ENCODE measurements at regions not wholly inside any gene's neighbourhood (a gene's known extent, or its start where the extent isn't known, plus 50 kb on each side); places are given as distances from the start of the nearest gene placed in this dataset.

DNA sequence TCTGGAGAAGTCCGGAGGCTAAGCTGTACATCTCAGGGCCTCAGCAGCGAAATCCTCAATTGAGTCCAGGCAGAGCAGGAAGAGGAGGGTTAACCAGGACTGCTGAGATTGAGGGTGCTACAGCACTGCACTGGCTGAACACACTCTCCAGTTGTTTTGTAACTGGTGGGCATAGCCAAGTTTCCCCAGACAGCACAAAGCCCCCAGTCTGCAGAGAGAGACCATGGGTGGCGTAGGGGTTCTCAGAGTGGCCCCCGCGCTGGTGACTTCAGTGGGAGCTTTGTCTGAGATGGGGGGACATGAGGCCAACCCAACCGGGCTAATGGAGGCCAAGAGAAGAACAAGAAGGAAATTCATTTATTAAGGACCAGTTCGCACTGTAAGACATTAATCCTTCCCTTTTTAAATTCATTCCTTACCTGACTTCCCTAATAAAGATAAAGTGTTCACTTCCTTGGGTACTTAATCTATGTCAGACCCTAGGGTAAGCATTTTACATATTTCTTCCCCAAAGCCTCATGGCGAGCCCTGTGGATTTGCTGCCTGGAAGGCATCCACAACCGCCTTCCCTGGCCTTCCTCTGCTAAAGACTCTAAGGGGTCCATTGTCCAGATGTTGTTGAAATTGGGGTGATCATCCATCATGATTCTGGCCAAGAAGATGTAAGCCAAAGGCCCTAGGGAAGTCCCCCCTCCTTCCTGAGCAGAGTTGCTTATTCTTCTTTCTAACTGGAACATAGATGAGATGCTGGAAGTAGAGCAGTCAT is 121.4 kb upstream of the CHST15 start (continued):
- TF ChIP-seq TEAD1 (CRISPR knock-in tag; IDR thresholded peaks at IDR 0.05) (no peak), NFATC4 (CRISPR knock-in tag; IDR thresholded peaks at IDR 0.05) (no peak), EMX1 (CRISPR knock-in tag; IDR thresholded peaks at IDR 0.05) (no peak), ZNF138 (CRISPR knock-in tag; conservative IDR thresholded peaks at IDR 0.05) (no peak), ZNF396 (CRISPR knock-in tag; IDR thresholded peaks at IDR 0.05; ENCODE audit: borderline replicate concordance) (no peak), ZNF219 (CRISPR knock-in tag; IDR thresholded peaks at IDR 0.05; ENCODE audit: borderline replicate concordance) (no peak), CREB1 (CRISPR knock-in tag; IDR thresholded peaks at IDR 0.05) (no peak), KAT7 (CRISPR knock-in tag; IDR thresholded peaks at IDR 0.05; ENCODE audit: borderline replicate concordance) (no peak), ATF1 (CRISPR knock-in tag; IDR thresholded peaks at IDR 0.05) (no peak), SP1 (CRISPR knock-in tag; conservative IDR thresholded peaks at IDR 0.05) (no peak)
- TF ChIP-seq, protein P1, sequence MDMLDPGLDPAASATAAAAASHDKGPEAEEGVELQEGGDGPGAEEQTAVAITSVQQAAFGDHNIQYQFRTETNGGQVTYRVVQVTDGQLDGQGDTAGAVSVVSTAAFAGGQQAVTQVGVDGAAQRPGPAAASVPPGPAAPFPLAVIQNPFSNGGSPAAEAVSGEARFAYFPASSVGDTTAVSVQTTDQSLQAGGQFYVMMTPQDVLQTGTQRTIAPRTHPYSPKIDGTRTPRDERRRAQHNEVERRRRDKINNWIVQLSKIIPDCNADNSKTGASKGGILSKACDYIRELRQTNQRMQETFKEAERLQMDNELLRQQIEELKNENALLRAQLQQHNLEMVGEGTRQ (CRISPR knock-in tag; IDR thresholded peaks at IDR 0.05): no peak

DNA sequence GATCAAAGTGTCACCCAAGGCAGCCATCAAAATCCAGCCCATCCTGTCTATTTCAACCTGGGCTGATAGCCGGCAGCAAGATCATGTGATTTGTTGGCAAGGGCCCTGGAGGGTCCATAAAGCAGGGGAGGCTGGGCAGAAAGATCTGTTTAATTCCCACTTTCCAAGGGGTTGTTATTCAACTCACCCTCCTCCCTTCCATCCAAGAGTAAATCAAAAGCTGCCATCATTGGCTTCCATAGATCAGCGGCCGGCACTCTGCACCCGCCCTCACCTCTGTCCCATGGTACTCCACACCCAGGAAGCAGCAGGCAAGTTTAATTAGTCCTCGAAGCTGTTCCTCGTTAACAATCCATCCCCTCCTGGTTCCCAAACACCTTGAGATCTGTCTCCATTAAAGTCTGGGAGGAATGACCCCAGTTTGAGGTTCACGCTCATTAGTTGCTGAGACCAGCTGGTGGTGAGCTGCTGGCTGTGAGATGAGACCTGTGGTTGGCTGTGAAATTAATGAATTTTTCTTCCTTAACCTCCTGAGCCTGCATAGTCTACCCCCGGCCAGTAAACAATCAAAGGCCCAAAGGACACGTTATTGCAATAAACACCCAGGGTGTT is 120.6 kb upstream of the CHST15 start:
- ATAC-seq (no peak), DNase-seq (ENCODE audit: low spot score) (no peak)
- CTCF ChIA-PET: no interaction called here
- POLR2A ChIA-PET: no interaction called here
- H3K27me3 Mint-ChIP-seq (ENCODE audit: low read depth): no peaks in the 10 kb centered on the region; the same call in 1 of the 2 replicates
- no peak overlapping the region for H3K4me3 Mint-ChIP-seq
- H3K4me1 Mint-ChIP-seq: no peaks in the 10 kb centered on the region
- no peak overlapping the region for H3K27ac Mint-ChIP-seq
- H3K36me3 Mint-ChIP-seq: no peaks in the 10 kb centered on the region
- H3K9me3 Mint-ChIP-seq: peaks cover 17% of the 10 kb centered on the region
- TF ChIP-seq GABPB1 (CRISPR knock-in tag; IDR thresholded peaks at IDR 0.05) (no peak), ELF4 (CRISPR knock-in tag; IDR thresholded peaks at IDR 0.05; ENCODE audit: low read depth) (no peak), ZNF263 (CRISPR knock-in tag; IDR thresholded peaks at IDR 0.05; ENCODE audit: low read depth) (no peak), FOXP1 (CRISPR knock-in tag; IDR thresholded peaks at IDR 0.05; ENCODE audit: borderline replicate concordance) (no peak), TP53 (CRISPR knock-in tag; IDR thresholded peaks at IDR 0.05) (no peak), RELA (CRISPR knock-in tag; IDR thresholded peaks at IDR 0.05; ENCODE audit: borderline replicate concordance) (no peak), ZNF317 (CRISPR knock-in tag; IDR thresholded peaks at IDR 0.05; ENCODE audit: borderline replicate concordance, low read depth) (no peak), PRRX2 (CRISPR knock-in tag; IDR thresholded peaks at IDR 0.05) (no peak)
- TF ChIP-seq, protein P2, sequence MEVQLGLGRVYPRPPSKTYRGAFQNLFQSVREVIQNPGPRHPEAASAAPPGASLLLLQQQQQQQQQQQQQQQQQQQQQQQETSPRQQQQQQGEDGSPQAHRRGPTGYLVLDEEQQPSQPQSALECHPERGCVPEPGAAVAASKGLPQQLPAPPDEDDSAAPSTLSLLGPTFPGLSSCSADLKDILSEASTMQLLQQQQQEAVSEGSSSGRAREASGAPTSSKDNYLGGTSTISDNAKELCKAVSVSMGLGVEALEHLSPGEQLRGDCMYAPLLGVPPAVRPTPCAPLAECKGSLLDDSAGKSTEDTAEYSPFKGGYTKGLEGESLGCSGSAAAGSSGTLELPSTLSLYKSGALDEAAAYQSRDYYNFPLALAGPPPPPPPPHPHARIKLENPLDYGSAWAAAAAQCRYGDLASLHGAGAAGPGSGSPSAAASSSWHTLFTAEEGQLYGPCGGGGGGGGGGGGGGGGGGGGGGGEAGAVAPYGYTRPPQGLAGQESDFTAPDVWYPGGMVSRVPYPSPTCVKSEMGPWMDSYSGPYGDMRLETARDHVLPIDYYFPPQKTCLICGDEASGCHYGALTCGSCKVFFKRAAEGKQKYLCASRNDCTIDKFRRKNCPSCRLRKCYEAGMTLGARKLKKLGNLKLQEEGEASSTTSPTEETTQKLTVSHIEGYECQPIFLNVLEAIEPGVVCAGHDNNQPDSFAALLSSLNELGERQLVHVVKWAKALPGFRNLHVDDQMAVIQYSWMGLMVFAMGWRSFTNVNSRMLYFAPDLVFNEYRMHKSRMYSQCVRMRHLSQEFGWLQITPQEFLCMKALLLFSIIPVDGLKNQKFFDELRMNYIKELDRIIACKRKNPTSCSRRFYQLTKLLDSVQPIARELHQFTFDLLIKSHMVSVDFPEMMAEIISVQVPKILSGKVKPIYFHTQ (CRISPR knock-in tag; IDR thresholded peaks at IDR 0.05): no peak
- TF ChIP-seq, protein P3, sequence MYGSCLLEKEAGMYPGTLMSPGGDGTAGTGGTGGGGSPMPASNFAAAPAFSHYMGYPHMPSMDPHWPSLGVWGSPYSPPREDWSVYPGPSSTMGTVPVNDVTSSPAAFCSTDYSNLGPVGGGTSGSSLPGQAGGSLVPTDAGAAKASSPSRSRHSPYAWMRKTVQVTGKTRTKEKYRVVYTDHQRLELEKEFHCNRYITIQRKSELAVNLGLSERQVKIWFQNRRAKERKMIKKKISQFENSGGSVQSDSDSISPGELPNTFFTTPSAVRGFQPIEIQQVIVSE (CRISPR knock-in tag; IDR thresholded peaks at IDR 0.05; ENCODE audit: borderline replicate concordance): no peak
- TF ChIP-seq, protein P4, sequence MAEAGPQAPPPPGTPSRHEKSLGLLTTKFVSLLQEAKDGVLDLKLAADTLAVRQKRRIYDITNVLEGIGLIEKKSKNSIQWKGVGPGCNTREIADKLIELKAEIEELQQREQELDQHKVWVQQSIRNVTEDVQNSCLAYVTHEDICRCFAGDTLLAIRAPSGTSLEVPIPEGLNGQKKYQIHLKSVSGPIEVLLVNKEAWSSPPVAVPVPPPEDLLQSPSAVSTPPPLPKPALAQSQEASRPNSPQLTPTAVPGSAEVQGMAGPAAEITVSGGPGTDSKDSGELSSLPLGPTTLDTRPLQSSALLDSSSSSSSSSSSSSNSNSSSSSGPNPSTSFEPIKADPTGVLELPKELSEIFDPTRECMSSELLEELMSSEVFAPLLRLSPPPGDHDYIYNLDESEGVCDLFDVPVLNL (CRISPR knock-in tag; IDR thresholded peaks at IDR 0.05; ENCODE audit: borderline replicate concordance, low read depth): no peak
- TF ChIP-seq, protein P5, sequence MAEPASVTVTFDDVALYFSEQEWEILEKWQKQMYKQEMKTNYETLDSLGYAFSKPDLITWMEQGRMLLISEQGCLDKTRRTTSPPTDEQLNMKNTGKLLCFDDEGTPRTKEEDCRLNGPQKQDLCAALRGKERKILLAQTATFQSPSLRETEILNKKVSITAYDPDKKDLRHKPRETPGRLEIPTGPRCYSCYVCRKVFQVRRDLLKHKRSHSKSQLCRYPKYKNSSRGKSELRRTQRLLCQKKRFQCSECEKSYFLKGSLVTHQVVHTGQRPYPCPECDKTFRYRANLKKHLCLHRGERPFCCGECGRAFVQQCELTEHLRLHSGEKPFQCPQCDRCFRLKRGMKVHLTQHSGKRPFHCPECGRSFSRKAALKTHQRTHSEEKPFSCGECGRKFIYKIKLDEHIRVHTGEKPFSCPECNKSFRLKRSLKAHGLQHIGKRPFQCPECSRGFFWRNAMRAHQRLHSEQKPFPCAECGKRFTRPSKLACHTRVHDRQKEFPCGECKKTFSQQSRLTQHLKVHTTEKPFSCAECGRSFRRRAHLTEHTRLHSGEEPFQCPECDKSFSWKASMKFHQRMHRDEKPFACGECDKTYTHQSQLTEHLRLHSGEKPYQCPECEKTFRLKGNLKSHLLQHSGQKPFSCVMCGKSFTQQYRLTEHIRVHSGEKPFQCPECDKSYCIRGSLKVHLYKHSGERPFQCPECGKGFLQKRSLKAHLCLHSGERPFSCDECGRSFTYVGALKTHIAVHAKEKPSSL (CRISPR knock-in tag; conservative IDR thresholded peaks at IDR 0.05): no peak
- TF ChIP-seq, protein P6, sequence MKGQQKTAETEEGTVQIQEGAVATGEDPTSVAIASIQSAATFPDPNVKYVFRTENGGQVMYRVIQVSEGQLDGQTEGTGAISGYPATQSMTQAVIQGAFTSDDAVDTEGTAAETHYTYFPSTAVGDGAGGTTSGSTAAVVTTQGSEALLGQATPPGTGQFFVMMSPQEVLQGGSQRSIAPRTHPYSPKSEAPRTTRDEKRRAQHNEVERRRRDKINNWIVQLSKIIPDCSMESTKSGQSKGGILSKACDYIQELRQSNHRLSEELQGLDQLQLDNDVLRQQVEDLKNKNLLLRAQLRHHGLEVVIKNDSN (CRISPR knock-in tag; IDR thresholded peaks at IDR 0.05): no peak

Measured in WTC11 (cell line).